Activated T-cell treated with anti-CD3 and anti-CD28 coated beads, Interleukin-2, amount 50 U/mL, for 24 hours (primary cell): ENCODE measurements at regions not wholly inside any gene's neighbourhood (a gene's known extent, or its start where the extent isn't known, plus 50 kb on each side); places are given as distances from the start of the nearest gene placed in this dataset.

ENCODE experiments used
- DNase-seq: peaks from one replicate; pipeline ENCODE4 v3.0.0-alpha.2; 2020
- H3K27ac Mint-ChIP-seq: 2 replicates; pipeline ENCODE4 v1.8.0; 2020; ENCODE audit warnings: mild to moderate bottlenecking, mixed read lengths
- H3K27me3 Mint-ChIP-seq: 2 replicates; pipeline ENCODE4 v1.8.0; 2020; ENCODE audit warnings: mixed read lengths
- H3K36me3 Mint-ChIP-seq: 2 replicates; pipeline ENCODE4 v1.8.0; 2020; ENCODE audit warnings: low read depth, mixed read lengths
- H3K4me1 Mint-ChIP-seq: 2 replicates; pipeline ENCODE4 v1.8.0; 2020; ENCODE audit warnings: low read depth, mixed read lengths
- H3K4me3 Mint-ChIP-seq: 2 replicates; pipeline ENCODE4 v1.8.0; 2020; ENCODE audit warnings: mild to moderate bottlenecking, moderate library complexity, mixed read lengths
- H3K9me3 Mint-ChIP-seq: 2 replicates; pipeline ENCODE4 v1.8.0; 2020; ENCODE audit warnings: mixed read lengths

GRCh38 chr6:164296411-164296810, 881.9 kb downstream of the QKI start:
- Mint-ChIP-seq H3K4me1 (no peaks in the 10 kb centered on the region), H3K27me3 (no peaks in the 10 kb centered on the region), H3K9me3 (peaks cover 5% of the 10 kb centered on the region), H3K4me3 (no peak overlapping the region), H3K27ac (no peak overlapping the region), H3K36me3 (no peaks in the 10 kb centered on the region)
- DNase-seq, result no peak

GRCh38 chr6:164294047-164294784, 879.7 kb downstream of the QKI start:
- H3K4me1 Mint-ChIP-seq, result no peaks in the 10 kb centered on the region

GRCh38 chr6:164291224-164291623, 876.7 kb downstream of the QKI start:
- peaks cover 8% of the 10 kb centered on the region for H3K9me3 Mint-ChIP-seq
- H3K27me3 Mint-ChIP-seq, result no peaks in the 10 kb centered on the region
- H3K4me1 Mint-ChIP-seq, result no peaks in the 10 kb centered on the region
- no peak for DNase-seq
- no peak overlapping the region for H3K4me3 Mint-ChIP-seq
- H3K36me3 Mint-ChIP-seq, result no peaks in the 10 kb centered on the region
- no peak overlapping the region for H3K27ac Mint-ChIP-seq

More at GRCh38 chr6:164294047-164294784, 879.7 kb downstream of the QKI start:
- peaks cover 8% of the 10 kb centered on the region for H3K9me3 Mint-ChIP-seq
- H3K27ac Mint-ChIP-seq, result no peak overlapping the region
- H3K27me3 Mint-ChIP-seq, result no peaks in the 10 kb centered on the region
- no peaks in the 10 kb centered on the region for H3K36me3 Mint-ChIP-seq
- H3K4me3 Mint-ChIP-seq, result no peak overlapping the region
- DNase-seq, result no peak

- Mint-ChIP-seq H3K9me3 (peaks cover 8% of the 10 kb centered on the region), H3K4me1 (no peaks in the 10 kb centered on the region), H3K27me3 (no peaks in the 10 kb centered on the region)
Measured at GRCh38 chr6:164290101-164290500, 875.6 kb downstream of the QKI start.

GRCh38 chr6:164286011-164286410, 871.5 kb downstream of the QKI start:
- no peak overlapping the region for H3K27ac Mint-ChIP-seq
- no peak overlapping the region for H3K4me3 Mint-ChIP-seq
- H3K9me3 Mint-ChIP-seq, result peaks cover 3% of the 10 kb centered on the region
- DNase-seq, result no peak
- no peaks in the 10 kb centered on the region for H3K27me3 Mint-ChIP-seq
- H3K36me3 Mint-ChIP-seq, result no peaks in the 10 kb centered on the region
- no peaks in the 10 kb centered on the region for H3K4me1 Mint-ChIP-seq

More at GRCh38 chr6:164290101-164290500, 875.6 kb downstream of the QKI start:
- Mint-ChIP-seq H3K27ac (no peak overlapping the region), H3K4me3 (no peak overlapping the region), H3K36me3 (no peaks in the 10 kb centered on the region)
- DNase-seq, result no peak

GRCh38 chr6:164283574-164283973, 869.1 kb downstream of the QKI start:
- Mint-ChIP-seq H3K36me3 (no peaks in the 10 kb centered on the region), H3K27ac (no peak overlapping the region), H3K4me3 (no peak overlapping the region), H3K9me3 (no peaks in the 10 kb centered on the region), H3K27me3 (no peaks in the 10 kb centered on the region), H3K4me1 (no peaks in the 10 kb centered on the region)
- DNase-seq, result no peak

GRCh38 chr6:164276211-164276610, 861.7 kb downstream of the QKI start:
- Mint-ChIP-seq H3K27ac (no peak overlapping the region), H3K4me1 (no peaks in the 10 kb centered on the region), H3K36me3 (no peaks in the 10 kb centered on the region), H3K4me3 (no peak overlapping the region), H3K9me3 (peaks cover 11% of the 10 kb centered on the region), H3K27me3 (no peaks in the 10 kb centered on the region)
- DNase-seq, result no peak

- DNase-seq, result no peak
- H3K27ac Mint-ChIP-seq, result no peak overlapping the region
- peaks cover 11% of the 10 kb centered on the region for H3K9me3 Mint-ChIP-seq
- no peaks in the 10 kb centered on the region for H3K27me3 Mint-ChIP-seq
- H3K4me1 Mint-ChIP-seq, result no peaks in the 10 kb centered on the region
- H3K36me3 Mint-ChIP-seq, result no peaks in the 10 kb centered on the region
- no peak overlapping the region for H3K4me3 Mint-ChIP-seq
Measured at GRCh38 chr6:164275773-164276172, 861.3 kb downstream of the QKI start.

- Mint-ChIP-seq H3K27ac (no peak overlapping the region), H3K27me3 (no peaks in the 10 kb centered on the region), H3K4me3 (no peak overlapping the region), H3K9me3 (peaks cover 11% of the 10 kb centered on the region), H3K36me3 (no peaks in the 10 kb centered on the region), H3K4me1 (no peaks in the 10 kb centered on the region)
- no peak for DNase-seq
Measured at GRCh38 chr6:164274493-164274892, 860.0 kb downstream of the QKI start.

- Mint-ChIP-seq H3K27ac (no peak overlapping the region), H3K9me3 (peaks cover 11% of the 10 kb centered on the region), H3K27me3 (no peaks in the 10 kb centered on the region), H3K4me1 (no peaks in the 10 kb centered on the region), H3K36me3 (no peaks in the 10 kb centered on the region), H3K4me3 (no peak overlapping the region)
- no peak for DNase-seq
Measured at GRCh38 chr6:164273491-164273890, 859.0 kb downstream of the QKI start.

GRCh38 chr6:164266851-164267250, 852.3 kb downstream of the QKI start:
- H3K4me1 Mint-ChIP-seq, result no peaks in the 10 kb centered on the region
- no peaks in the 10 kb centered on the region for H3K27me3 Mint-ChIP-seq
- H3K36me3 Mint-ChIP-seq, result no peaks in the 10 kb centered on the region
- H3K9me3 Mint-ChIP-seq, result peaks cover 5% of the 10 kb centered on the region
- no peak overlapping the region for H3K27ac Mint-ChIP-seq
- DNase-seq, result no peak
- H3K4me3 Mint-ChIP-seq, result no peak overlapping the region

GRCh38 chr6:164262348-164262747, 847.8 kb downstream of the QKI start:
- no peak overlapping the region for H3K4me3 Mint-ChIP-seq
- DNase-seq, result no peak
- no peaks in the 10 kb centered on the region for H3K27me3 Mint-ChIP-seq
- H3K36me3 Mint-ChIP-seq, result no peaks in the 10 kb centered on the region
- no peaks in the 10 kb centered on the region for H3K4me1 Mint-ChIP-seq
- H3K9me3 Mint-ChIP-seq, result peaks cover 5% of the 10 kb centered on the region
- H3K27ac Mint-ChIP-seq, result no peak overlapping the region

- no peaks in the 10 kb centered on the region for H3K4me1 Mint-ChIP-seq
- H3K36me3 Mint-ChIP-seq, result no peaks in the 10 kb centered on the region
- H3K4me3 Mint-ChIP-seq, result no peak overlapping the region
- no peak overlapping the region for H3K27ac Mint-ChIP-seq
- H3K27me3 Mint-ChIP-seq, result no peaks in the 10 kb centered on the region
- no peak for DNase-seq
- peaks cover 5% of the 10 kb centered on the region for H3K9me3 Mint-ChIP-seq
Measured at GRCh38 chr6:164258421-164258820, 843.9 kb downstream of the QKI start.

- Mint-ChIP-seq H3K27me3 (no peaks in the 10 kb centered on the region), H3K4me1 (no peaks in the 10 kb centered on the region), H3K36me3 (no peaks in the 10 kb centered on the region), H3K27ac (no peak overlapping the region), H3K9me3 (peaks cover 5% of the 10 kb centered on the region), H3K4me3 (no peak overlapping the region)
- DNase-seq, result no peak
Measured at GRCh38 chr6:164252948-164253347, 838.4 kb downstream of the QKI start.

GRCh38 chr6:164252291-164252690, 837.8 kb downstream of the QKI start:
- H3K4me3 Mint-ChIP-seq, result no peak overlapping the region
- peaks cover 5% of the 10 kb centered on the region for H3K9me3 Mint-ChIP-seq
- H3K36me3 Mint-ChIP-seq, result no peaks in the 10 kb centered on the region
- H3K27me3 Mint-ChIP-seq, result no peaks in the 10 kb centered on the region
- H3K27ac Mint-ChIP-seq, result no peak overlapping the region
- no peaks in the 10 kb centered on the region for H3K4me1 Mint-ChIP-seq
- DNase-seq, result no peak

- no peak for DNase-seq
Measured at GRCh38 chr6:164247106-164247505, 832.6 kb downstream of the QKI start.

More at GRCh38 chr6:164247106-164247505, 832.6 kb downstream of the QKI start:
- Mint-ChIP-seq H3K36me3 (no peaks in the 10 kb centered on the region), H3K27me3 (no peaks in the 10 kb centered on the region), H3K4me3 (no peak overlapping the region), H3K27ac (no peak overlapping the region), H3K4me1 (no peaks in the 10 kb centered on the region), H3K9me3 (no peaks in the 10 kb centered on the region)
